ENCODE measurements at regions not wholly inside any gene's neighbourhood (a gene's known extent, or its start where the extent isn't known, plus 50 kb on each side); places are given as distances from the start of the nearest gene placed in this dataset.
"Not testable (repeated sequence)": the region's sequence is repeated elsewhere in the genome, so short reads cannot be mapped to it uniquely, and the experiment has no call there.

- no peak for DNase-seq
Measured at GRCh38 chr6:93183531-93183972, 235.8 kb downstream of the EPHA7 start.

GRCh38 chr6:93182938-93183479, 236.3 kb downstream of the EPHA7 start:
- no peak for DNase-seq

GRCh38 chr6:93177918-93178317, 241.4 kb downstream of the EPHA7 start:
- no peak for DNase-seq

GRCh38 chr6:93177438-93177837, 241.9 kb downstream of the EPHA7 start:
- no peak for DNase-seq

GRCh38 chr6:93176070-93176469, 243.3 kb downstream of the EPHA7 start:
- DNase-seq: no peak

- DNase-seq: not testable (repeated sequence)
Measured at GRCh38 chr6:93173573-93173972, 245.8 kb downstream of the EPHA7 start.

- no peak for DNase-seq
Measured at GRCh38 chr6:93165850-93166430, 253.4 kb downstream of the EPHA7 start.

- no peak for DNase-seq
Measured at GRCh38 chr6:93164781-93165180, 254.6 kb downstream of the EPHA7 start.

GRCh38 chr6:93163146-93163545, 256.2 kb downstream of the EPHA7 start:
- no peak for DNase-seq

- no peak for DNase-seq
Measured at GRCh38 chr6:93139408-93140081, 279.8 kb downstream of the EPHA7 start.

GRCh38 chr6:93136111-93136510, 283.2 kb downstream of the EPHA7 start:
- no peak for DNase-seq

- DNase-seq: no peak
Measured at GRCh38 chr6:93124006-93124632, 295.2 kb downstream of the EPHA7 start.

- DNase-seq: no peak
Measured at GRCh38 chr6:93123585-93123984, 295.8 kb downstream of the EPHA7 start.

GRCh38 chr6:93120154-93120742, 299.1 kb downstream of the EPHA7 start:
- no peak for DNase-seq

- DNase-seq: no peak
Measured at GRCh38 chr6:93105907-93106306, 313.5 kb downstream of the EPHA7 start.

- no peak for DNase-seq
Measured at GRCh38 chr6:93105017-93105416, 314.3 kb downstream of the EPHA7 start.

- no peak for DNase-seq
Measured at GRCh38 chr6:93104195-93104817, 315.1 kb downstream of the EPHA7 start.

GRCh38 chr6:93088621-93089501, 330.5 kb downstream of the EPHA7 start:
- DNase-seq: no peak

- no peak for DNase-seq
Measured at GRCh38 chr6:93087606-93088005, 331.8 kb downstream of the EPHA7 start.

GRCh38 chr6:93086351-93086750, 333.0 kb downstream of the EPHA7 start:
- no peak for DNase-seq

GRCh38 chr6:93083337-93084230, 335.8 kb downstream of the EPHA7 start:
- no peak for DNase-seq
